PC-9 (cell line): ENCODE measurements at regions not wholly inside any gene's neighbourhood (a gene's known extent, or its start where the extent isn't known, plus 50 kb on each side); places are given as distances from the start of the nearest gene placed in this dataset.

Source experiments
- BruUV-seq: library from RNA; stranded (reverse); fragments of 400-500 nt; replicated peaks from 2 replicates; lab custom pipeline; 2021; lab: Mats Ljungman, UMichigan
- CTCF ChIA-PET: fragments of 300-600 bp; sonication (Branson Sonifier 250); formaldehyde crosslinking; loops from one replicate; lab custom pipeline; 2022; ENCODE audit warnings: antibody characterized with exemption; lab: Charles Lee
- POLR2A ChIA-PET: fragments of 300-600 bp; sonication (Branson Sonifier 250); formaldehyde crosslinking; loops from one replicate; lab custom pipeline; 2022; ENCODE audit warnings: antibody characterized with exemption; ENCODE audit not compliant: unreplicated experiment; lab: Charles Lee
- DNase-seq, 2 experiments: peaks; one replicate each; pipeline versions ENCODE4 v3.0.0 to v3.0.0-alpha.2; 2015 to 2022; ENCODE audit warnings: mixed read lengths in 1 of 2
- H2AFZ ChIP-seq: fragments of 200-600 bp; sonication (generic); 2 replicates; pipeline ENCODE4 v1.8.1; 2017; ENCODE audit warnings: antibody characterized with exemption
- H3F3A ChIP-seq: fragments of 200-600 bp; sonication (generic); 2 replicates; pipeline ENCODE4 v1.8.1; 2017; ENCODE audit warnings: antibody characterized with exemption, mild to moderate bottlenecking, low read depth; ENCODE audit not compliant: insufficient read depth
- H3K27ac ChIP-seq: fragments of 200-600 bp; sonication (generic); 2 replicates; pipeline ENCODE4 v1.6.1; 2016; ENCODE audit warnings: mixed run types
- H3K27me3 ChIP-seq: fragments of 200-600 bp; sonication (generic); 2 replicates; pipeline ENCODE4 v1.6.1; 2016; ENCODE audit warnings: low read depth, mixed run types; ENCODE audit not compliant: insufficient read depth
- H3K36me3 ChIP-seq: fragments of 200-600 bp; sonication (generic); 2 replicates; pipeline ENCODE4 v1.6.1; 2016; ENCODE audit warnings: low read depth, mixed run types
- H3K4me1 ChIP-seq: fragments of 200-600 bp; sonication (generic); replicated peaks from 2 replicates; pipeline ENCODE4 v1.6.1; 2016; ENCODE audit warnings: mixed run types; ENCODE audit not compliant: insufficient read depth
- H3K4me2 ChIP-seq: fragments of 200-600 bp; sonication (generic); 2 replicates; pipeline ENCODE4 v1.6.1; 2017; ENCODE audit warnings: mixed run types
- H3K4me3 ChIP-seq: fragments of 200-600 bp; sonication (generic); 2 replicates; pipeline ENCODE4 v1.6.1; 2016; ENCODE audit warnings: mixed run types
- H3K79me2 ChIP-seq: fragments of 200-600 bp; sonication (generic); 2 replicates; pipeline ENCODE4 v1.6.1; 2017; ENCODE audit warnings: low read depth, mixed run types
- H3K9me2 ChIP-seq: fragments of 200-600 bp; sonication (generic); 2 replicates; pipeline ENCODE4 v1.8.1; 2017; ENCODE audit warnings: mild to moderate bottlenecking; ENCODE audit not compliant: insufficient read depth
- H3K9me3 ChIP-seq: fragments of 200-600 bp; sonication (generic); 2 replicates; pipeline ENCODE4 v1.8.1; 2016; ENCODE audit warnings: low read depth; ENCODE audit not compliant: insufficient read depth
- H4K20me1 ChIP-seq: fragments of 200-600 bp; sonication (generic); 2 replicates; pipeline ENCODE4 v1.8.1; 2017; ENCODE audit not compliant: insufficient read depth
- CTCF ChIP-seq: fragments of 200-600 bp; sonication (generic); conservative IDR thresholded peaks from 2 replicates; pipeline ENCODE4 v1.6.1; 2017; ENCODE audit warnings: mixed run types, antibody characterized with exemption, mild to moderate bottlenecking, moderate library complexity
- EZH2 ChIP-seq: fragments of 200-600 bp; sonication (generic); IDR thresholded peaks from 2 replicates; pipeline ENCODE4 v1.8.0; 2017; ENCODE audit warnings: antibody characterized with exemption, low read depth
- intact Hi-C: fragments of 100-400 bp; cut with micrococcal nuclease; formaldehyde crosslinking; loops from one replicate; pipeline ENCODE4 v1.10.0; 2022; ENCODE audit not compliant: unreplicated experiment

- no peaks in the 10 kb centered on the region for H3K36me3 ChIP-seq
- H3K4me2 ChIP-seq, result no peak overlapping the region
- intact Hi-C loops, result no loop called here
- no peak for DNase-seq
- no peaks in the 10 kb centered on the region for H3K9me3 ChIP-seq
- H3K4me1 ChIP-seq, result no peaks in the 10 kb centered on the region
- no peak overlapping the region for H2AFZ ChIP-seq
- no peak overlapping the region for H3K27ac ChIP-seq
- no peaks in the 10 kb centered on the region for H3K79me2 ChIP-seq
- H3F3A ChIP-seq, result no peaks in the 10 kb centered on the region
- CTCF ChIA-PET, result no interaction called here
- H4K20me1 ChIP-seq, result no peaks in the 10 kb centered on the region
- no peak for TF ChIP-seq CTCF
- no peaks in the 10 kb centered on the region for H3K9me2 ChIP-seq
- BruUV-seq, result no TSS peak
- POLR2A ChIA-PET, result no interaction called here
- no peak overlapping the region for H3K4me3 ChIP-seq
- H3K27me3 ChIP-seq, result no peaks in the 10 kb centered on the region
Measured at GRCh38 chr4:138659037-138659811, 356.4 kb upstream of the NOCT start.

DNA sequence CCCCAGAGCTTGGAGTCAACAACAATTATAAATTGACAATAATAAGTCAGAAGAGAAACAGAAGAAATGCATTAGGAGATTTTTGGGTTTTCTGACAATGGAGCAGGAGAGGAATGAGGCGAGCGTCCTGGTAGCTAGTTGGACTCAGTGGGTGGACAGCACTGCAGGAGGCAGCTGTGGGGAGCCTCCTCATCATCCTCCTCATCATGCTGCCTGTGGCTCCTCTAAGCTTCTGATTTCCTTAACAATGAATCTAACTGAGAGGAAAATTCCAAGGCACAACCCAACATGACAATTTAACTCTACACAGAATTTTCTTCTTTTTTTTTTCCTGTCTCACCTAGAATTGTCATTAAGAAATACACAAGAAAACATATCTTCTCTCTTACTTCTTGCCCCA lies 357.1 kb upstream of the NOCT start:
- H3K9me3 ChIP-seq, result 0 out of 2 replicates have a peak, but pooled peaks cover 1% of the 10 kb centered on the region
- POLR2A ChIA-PET, result no interaction called here
- no peaks in the 10 kb centered on the region for H3K4me1 ChIP-seq
- H3F3A ChIP-seq, result no peaks in the 10 kb centered on the region
- CTCF ChIA-PET, result no interaction called here
- no peak overlapping the region for H3K27ac ChIP-seq
- no peaks in the 10 kb centered on the region for H3K9me2 ChIP-seq
- H3K36me3 ChIP-seq, result no peaks in the 10 kb centered on the region
- no peaks in the 10 kb centered on the region for H4K20me1 ChIP-seq
- no peaks in the 10 kb centered on the region for H3K27me3 ChIP-seq
- DNase-seq, result no peak
- TF ChIP-seq EZH2 (no peak), CTCF (no peak)
- intact Hi-C loops, result no loop called here
- no TSS peak for BruUV-seq
- no peak overlapping the region for H3K4me3 ChIP-seq
- no peak overlapping the region for H2AFZ ChIP-seq
- H3K4me2 ChIP-seq, result no peak overlapping the region
- H3K79me2 ChIP-seq, result no peaks in the 10 kb centered on the region

DNA sequence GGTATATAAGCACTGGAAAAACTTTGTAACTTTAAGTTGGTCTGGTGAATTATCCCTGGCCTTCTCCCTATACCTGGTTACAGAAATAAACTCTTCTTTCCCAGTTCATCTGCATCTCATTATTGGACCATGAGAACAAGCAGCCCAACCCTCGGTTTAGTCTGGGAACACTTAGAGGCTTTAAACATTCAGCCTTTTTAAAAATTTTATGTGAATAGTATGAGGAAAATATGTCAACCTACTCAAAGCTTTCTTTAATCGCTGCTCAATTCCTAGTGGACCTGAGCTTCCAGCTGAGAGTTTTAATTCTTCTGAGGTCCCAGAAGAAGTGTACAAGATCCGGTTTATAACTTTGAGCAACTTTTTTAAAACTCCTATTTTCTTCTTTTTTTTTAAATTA lies 358.6 kb upstream of the NOCT start:
- Histone ChIP-seq H3K9me3 (0 out of 2 replicates have a peak, but pooled peaks cover 3% of the 10 kb centered on the region), H3K27ac (no peak overlapping the region), H2AFZ (no peak overlapping the region), H3K4me3 (no peak overlapping the region), H3K4me2 (no peak overlapping the region), H3K9me2 (no peaks in the 10 kb centered on the region), H4K20me1 (no peaks in the 10 kb centered on the region), H3K36me3 (no peaks in the 10 kb centered on the region), H3K79me2 (no peaks in the 10 kb centered on the region), H3F3A (no peaks in the 10 kb centered on the region), H3K27me3 (no peaks in the 10 kb centered on the region), H3K4me1 (no peaks in the 10 kb centered on the region)
- TF ChIP-seq CTCF, result no peak
- no peak for DNase-seq
- ChIA-PET CTCF (interaction anchor here (0.7 kb wide), 1 partner anchor 12 kb away, joined by 4 read pairs; no protein-coding TSS in a partner anchor), POLR2A (no interaction called here)
- no TSS peak for BruUV-seq
- intact Hi-C loops, result no loop called here
